C4-2B (cell line): ENCODE measurements at regions not wholly inside any gene's neighbourhood (a gene's known extent, or its start where the extent isn't known, plus 50 kb on each side); places are given as distances from the start of the nearest gene placed in this dataset.

Experiments used
- ZFX ChIP-seq: fragments of 450-650 bp; IDR thresholded peaks from 2 replicates; pipeline ENCODE4 v1.6.1; 2017
- TF ChIP-seq, protein P1 (sequence below): fragments of 450-650 bp; conservative IDR thresholded peaks from 2 replicates; pipeline ENCODE4 v1.5.1; 2017; ENCODE audit warnings: mild to moderate bottlenecking

DNA sequence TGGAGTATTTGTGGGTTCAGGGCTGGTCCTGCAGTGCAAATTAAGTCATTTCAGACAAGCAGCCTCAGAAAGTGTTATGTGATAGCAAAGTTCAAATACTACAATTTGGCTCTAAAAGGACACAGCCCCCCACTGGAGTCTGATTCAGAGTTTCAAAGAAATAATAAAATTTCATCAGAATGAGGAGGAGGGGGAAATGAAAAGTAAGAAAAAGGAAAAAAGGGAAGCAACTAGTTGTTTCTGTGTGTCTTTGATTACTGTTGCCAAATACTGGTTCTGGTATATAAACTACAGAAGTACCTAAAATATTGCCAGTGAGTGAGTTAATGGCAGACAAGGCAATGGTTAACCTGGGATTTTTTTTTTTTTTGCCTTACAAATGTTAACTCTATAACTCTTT, 773.9 kb downstream of the BCL11A start:
- TF ChIP-seq, protein P1, sequence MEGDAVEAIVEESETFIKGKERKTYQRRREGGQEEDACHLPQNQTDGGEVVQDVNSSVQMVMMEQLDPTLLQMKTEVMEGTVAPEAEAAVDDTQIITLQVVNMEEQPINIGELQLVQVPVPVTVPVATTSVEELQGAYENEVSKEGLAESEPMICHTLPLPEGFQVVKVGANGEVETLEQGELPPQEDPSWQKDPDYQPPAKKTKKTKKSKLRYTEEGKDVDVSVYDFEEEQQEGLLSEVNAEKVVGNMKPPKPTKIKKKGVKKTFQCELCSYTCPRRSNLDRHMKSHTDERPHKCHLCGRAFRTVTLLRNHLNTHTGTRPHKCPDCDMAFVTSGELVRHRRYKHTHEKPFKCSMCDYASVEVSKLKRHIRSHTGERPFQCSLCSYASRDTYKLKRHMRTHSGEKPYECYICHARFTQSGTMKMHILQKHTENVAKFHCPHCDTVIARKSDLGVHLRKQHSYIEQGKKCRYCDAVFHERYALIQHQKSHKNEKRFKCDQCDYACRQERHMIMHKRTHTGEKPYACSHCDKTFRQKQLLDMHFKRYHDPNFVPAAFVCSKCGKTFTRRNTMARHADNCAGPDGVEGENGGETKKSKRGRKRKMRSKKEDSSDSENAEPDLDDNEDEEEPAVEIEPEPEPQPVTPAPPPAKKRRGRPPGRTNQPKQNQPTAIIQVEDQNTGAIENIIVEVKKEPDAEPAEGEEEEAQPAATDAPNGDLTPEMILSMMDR, result no peak
- no peak for TF ChIP-seq ZFX
